T-cell (primary cell): ENCODE measurements at regions not wholly inside any gene's neighbourhood (a gene's known extent, or its start where the extent isn't known, plus 50 kb on each side); places are given as distances from the start of the nearest gene placed in this dataset.

Source experiments
- ATAC-seq, 4 experiments: fragments of 200-7000 bp in 3 of 4; fragments of 150-1000 bp in 1 of 4; cut with Tn5 transposase; replicated peaks in 1 of 4; 1 replicate in 3 of 4; 2 replicates in 1 of 4; pipeline ENCODE4 v1.10.0; 2021; ENCODE audit warnings: moderate library complexity in 3 of 4, mild to moderate bottlenecking in 2 of 4, moderate number of reproducible peaks in 1 of 4
- CTCF ChIA-PET, 2 donors: fragments of 300-600 bp; sonication (Branson Sonifier 250); formaldehyde crosslinking; loops; one replicate each; lab custom pipeline; 2022; ENCODE audit warnings: antibody characterized with exemption in 2 of 2; lab: Charles Lee
- POLR2A ChIA-PET, 2 donors: fragments of 300-600 bp; sonication (Branson Sonifier 250); formaldehyde crosslinking; loops; one replicate each; lab custom pipeline; 2022; ENCODE audit warnings: antibody characterized with exemption in 2 of 2; lab: Charles Lee
- DNase-seq, 35 experiments: peaks; one replicate each; pipeline versions ENCODE4 v3.0.0 to v3.0.0-alpha.2; 2013 to 2023
- H3K27ac ChIP-seq: one replicate; pipeline ENCODE4 v1.5.1; 2013; ENCODE audit warnings: low read length
- H3K27me3 ChIP-seq, 2 experiments: replicated peaks in 1 of 2; 1 replicate in 1 of 2; 2 replicates in 1 of 2; pipeline versions ENCODE4 v1.6.1 to v1.7.0; 2013; ENCODE audit warnings: low read length in 1 of 2, mixed read lengths in 1 of 2; ENCODE audit not compliant: control insufficient read depth in 2 of 2, insufficient read depth in 2 of 2; ENCODE audit errors: extremely low read depth in 1 of 2
- H3K36me3 ChIP-seq, 2 donors: 1 replicate in 1 of 2; 2 replicates in 1 of 2; pipeline versions ENCODE4 v1.6.1 to v1.7.0; 2013; ENCODE audit warnings: low read length in 1 of 2; ENCODE audit not compliant: control insufficient read depth in 2 of 2, insufficient read depth in 1 of 2; ENCODE audit errors: extremely low read depth in 1 of 2
- H3K4me1 ChIP-seq, 2 experiments: 1 replicate in 1 of 2; 2 replicates in 1 of 2; pipeline versions ENCODE4 v1.6.1 to v1.7.0; 2013; ENCODE audit warnings: low read length in 2 of 2, mixed read lengths in 1 of 2; ENCODE audit not compliant: insufficient read depth in 2 of 2, control insufficient read depth in 1 of 2; ENCODE audit errors: extremely low read depth in 1 of 2
- H3K4me3 ChIP-seq, 2 donors: 1 replicate in 1 of 2; 2 replicates in 1 of 2; pipeline versions ENCODE4 v1.5.1 to v1.7.0; 2013; ENCODE audit warnings: mild to moderate bottlenecking in 2 of 2, low read length in 1 of 2, moderate library complexity in 1 of 2; ENCODE audit not compliant: control insufficient read depth in 1 of 2; ENCODE audit errors: extremely low read depth in 1 of 2
- H3K9me3 ChIP-seq: 2 replicates; pipeline ENCODE4 v1.7.0; 2013
- H3K27ac Mint-ChIP-seq, 2 donors: one replicate each; pipeline ENCODE4 v1.8.0; 2020 to 2021; ENCODE audit warnings: mild to moderate bottlenecking in 2 of 2, mixed read lengths in 2 of 2
- H3K27me3 Mint-ChIP-seq, 2 donors: one replicate each; pipeline ENCODE4 v1.8.0; 2021 to 2022; ENCODE audit warnings: mixed read lengths in 2 of 2
- H3K36me3 Mint-ChIP-seq: one replicate; pipeline ENCODE4 v1.8.0; 2021; ENCODE audit warnings: mixed read lengths
- H3K4me1 Mint-ChIP-seq, 3 donors: one replicate each; pipeline ENCODE4 v1.8.0; 2020 to 2022; ENCODE audit warnings: mixed read lengths in 3 of 3, mild to moderate bottlenecking in 1 of 3
- H3K4me3 Mint-ChIP-seq, 3 donors: one replicate each; pipeline ENCODE4 v1.8.0; 2020 to 2022; ENCODE audit warnings: mild to moderate bottlenecking in 3 of 3, mixed read lengths in 3 of 3, moderate library complexity in 3 of 3
- H3K9me3 Mint-ChIP-seq, 3 donors: one replicate each; pipeline ENCODE4 v1.8.0; 2020 to 2022; ENCODE audit warnings: mixed read lengths in 3 of 3
- whole genome bisulfite sequencing: methylation state at CpG from one replicate; pipeline ENCODE4 v1.1.5; 2013; ENCODE audit warnings: missing lambda C conversion rate; ENCODE audit not compliant: insufficient coverage; 5-methylcytosine and 5-hydroxymethylcytosine counted together

- no peak overlapping the region for H3K27ac Mint-ChIP-seq
- Histone ChIP-seq H3K27me3 (no peaks in the 10 kb centered on the region), H3K36me3 (no peaks in the 10 kb centered on the region), H3K9me3 (no peaks in the 10 kb centered on the region), H3K27ac (no peak overlapping the region), H3K4me1 (no peaks in the 10 kb centered on the region), H3K4me3 (no peak overlapping the region)
- H3K4me3 Mint-ChIP-seq, result no peak overlapping the region
- POLR2A ChIA-PET, result no interaction called here
- no peaks in the 10 kb centered on the region for H3K27me3 Mint-ChIP-seq
- no peak for ATAC-seq
- no CpG with 5 or more reads among the region's 1 CpG for WGBS
- CTCF ChIA-PET, result no interaction called here
- peaks cover 7 to 13% (median 7%) of the 10 kb centered on the region in 3 donors for H3K9me3 Mint-ChIP-seq
- H3K4me1 Mint-ChIP-seq, result no peaks in the 10 kb centered on the region
- no peak for DNase-seq
- H3K36me3 Mint-ChIP-seq, result no peaks in the 10 kb centered on the region
Observed at GRCh38 chr1:81437213-81437612, 363.5 kb upstream of the ADGRL2 start.

- ATAC-seq (no peak), DNase-seq (no peak)
- H3K9me3 ChIP-seq, result no peaks in the 10 kb centered on the region
- no peak overlapping the region for H3K4me3 Mint-ChIP-seq
- ChIA-PET POLR2A (no interaction called here), CTCF (no interaction called here)
- H3K27ac ChIP-seq, result no peak overlapping the region
- H3K4me1 Mint-ChIP-seq, result no peaks in the 10 kb centered on the region
- H3K4me3 ChIP-seq, result no peak overlapping the region
- H3K27me3 Mint-ChIP-seq, result no peaks in the 10 kb centered on the region
- no peaks in the 10 kb centered on the region for H3K36me3 ChIP-seq
- H3K27ac Mint-ChIP-seq, result no peak overlapping the region
- H3K36me3 Mint-ChIP-seq, result no peaks in the 10 kb centered on the region
- no peaks in the 10 kb centered on the region for H3K4me1 ChIP-seq
- peaks cover 7 to 14% (median 7%) of the 10 kb centered on the region in 3 donors for H3K9me3 Mint-ChIP-seq
- no peaks in the 10 kb centered on the region for H3K27me3 ChIP-seq
- WGBS, result no CpG with 5 or more reads among the region's 1 CpG
Observed at GRCh38 chr1:81435175-81435574, 365.6 kb upstream of the ADGRL2 start.

GRCh38 chr1:81433676-81434075 is 367.1 kb upstream of the ADGRL2 start:
- WGBS, result 80% methylated on average over 1 of the region's 2 CpGs

GRCh38 chr1:81432654-81433109 is 368.1 kb upstream of the ADGRL2 start:
- no peak overlapping the region for H3K27ac ChIP-seq
- H3K27me3 ChIP-seq, result no peaks in the 10 kb centered on the region
- ATAC-seq, result no peak

More at GRCh38 chr1:81433676-81434075, 367.1 kb upstream of the ADGRL2 start:
- H3K36me3 ChIP-seq, result no peaks in the 10 kb centered on the region
- Mint-ChIP-seq H3K27ac (no peak overlapping the region), H3K4me1 (no peaks in the 10 kb centered on the region), H3K27me3 (no peaks in the 10 kb centered on the region), H3K36me3 (no peaks in the 10 kb centered on the region), H3K4me3 (no peak overlapping the region), H3K9me3 (peaks cover 8 to 14% (median 10%) of the 10 kb centered on the region in 3 donors)
- H3K27me3 ChIP-seq, result no peaks in the 10 kb centered on the region
- H3K27ac ChIP-seq, result no peak overlapping the region
- no peaks in the 10 kb centered on the region for H3K4me1 ChIP-seq
- no peak for ATAC-seq
- CTCF ChIA-PET, result no interaction called here
- no peak overlapping the region for H3K4me3 ChIP-seq
- POLR2A ChIA-PET, result no interaction called here
- no peak for DNase-seq
- no peaks in the 10 kb centered on the region for H3K9me3 ChIP-seq

GRCh38 chr1:81432059-81432458 is 368.7 kb upstream of the ADGRL2 start:
- CTCF ChIA-PET, result no interaction called here
- H3K9me3 ChIP-seq, result no peaks in the 10 kb centered on the region
- no peak overlapping the region for H3K27ac ChIP-seq
- no peaks in the 10 kb centered on the region for H3K4me1 ChIP-seq
- H3K9me3 Mint-ChIP-seq, result peaks cover 9 to 17% (median 10%) of the 10 kb centered on the region in 3 donors
- no peak overlapping the region for H3K27ac Mint-ChIP-seq
- no peak overlapping the region for H3K4me3 Mint-ChIP-seq
- no peaks in the 10 kb centered on the region for H3K4me1 Mint-ChIP-seq
- DNase-seq, result no peak
- H3K27me3 Mint-ChIP-seq, result no peaks in the 10 kb centered on the region
- POLR2A ChIA-PET, result no interaction called here
- no peak for ATAC-seq
- 88% methylated on average over 4 of the region's 4 CpGs for WGBS
- H3K36me3 Mint-ChIP-seq, result no peaks in the 10 kb centered on the region
- H3K36me3 ChIP-seq, result no peaks in the 10 kb centered on the region
- H3K27me3 ChIP-seq, result no peaks in the 10 kb centered on the region
- H3K4me3 ChIP-seq, result no peak overlapping the region

More at GRCh38 chr1:81432654-81433109, 368.1 kb upstream of the ADGRL2 start:
- POLR2A ChIA-PET, result no interaction called here
- no peak for DNase-seq
- no peaks in the 10 kb centered on the region for H3K36me3 Mint-ChIP-seq
- H3K9me3 Mint-ChIP-seq, result peaks cover 9 to 13% (median 10%) of the 10 kb centered on the region in 3 donors
- Histone ChIP-seq H3K36me3 (no peaks in the 10 kb centered on the region), H3K4me1 (no peaks in the 10 kb centered on the region), H3K9me3 (no peaks in the 10 kb centered on the region), H3K4me3 (no peak overlapping the region)
- WGBS, result 60% methylated on average over 4 of the region's 8 CpGs
- CTCF ChIA-PET, result no interaction called here
- no peaks in the 10 kb centered on the region for H3K27me3 Mint-ChIP-seq
- H3K27ac Mint-ChIP-seq, result no peak overlapping the region
- no peak overlapping the region for H3K4me3 Mint-ChIP-seq
- H3K4me1 Mint-ChIP-seq, result no peaks in the 10 kb centered on the region

GRCh38 chr1:81431624-81432000 is 369.1 kb upstream of the ADGRL2 start:
- ATAC-seq (no peak), DNase-seq (no peak)
- H3K27me3 ChIP-seq, result no peaks in the 10 kb centered on the region
- Mint-ChIP-seq H3K9me3 (peaks cover 6 to 20% (median 10%) of the 10 kb centered on the region in 3 donors), H3K27me3 (no peaks in the 10 kb centered on the region), H3K27ac (no peak overlapping the region), H3K4me1 (no peaks in the 10 kb centered on the region), H3K4me3 (no peak overlapping the region), H3K36me3 (no peaks in the 10 kb centered on the region)
- H3K36me3 ChIP-seq, result no peaks in the 10 kb centered on the region
- no peak overlapping the region for H3K27ac ChIP-seq
- H3K4me1 ChIP-seq, result no peaks in the 10 kb centered on the region
- no CpG with 5 or more reads among the region's 2 CpGs for WGBS
- POLR2A ChIA-PET, result no interaction called here
- no peak overlapping the region for H3K4me3 ChIP-seq
- H3K9me3 ChIP-seq, result no peaks in the 10 kb centered on the region
- CTCF ChIA-PET, result no interaction called here
